IgD-negative memory B cell (primary cell): ENCODE measurements at regions not wholly inside any gene's neighbourhood (a gene's known extent, or its start where the extent isn't known, plus 50 kb on each side); places are given as distances from the start of the nearest gene placed in this dataset.

Source experiments
- H3K27ac Mint-ChIP-seq, 3 donors: one replicate each; pipeline ENCODE4 v1.8.0; 2020 to 2022; ENCODE audit warnings: mild to moderate bottlenecking in 3 of 3, mixed read lengths in 3 of 3, moderate library complexity in 1 of 3
- H3K27me3 Mint-ChIP-seq: one replicate; pipeline ENCODE4 v1.8.0; 2021; ENCODE audit warnings: mixed read lengths
- H3K36me3 Mint-ChIP-seq: one replicate; pipeline ENCODE4 v1.8.0; 2020; ENCODE audit warnings: mild to moderate bottlenecking, mixed read lengths
- H3K4me1 Mint-ChIP-seq, 3 donors: one replicate each; pipeline ENCODE4 v1.8.0; 2020 to 2022; ENCODE audit warnings: mixed read lengths in 3 of 3, mild to moderate bottlenecking in 1 of 3
- H3K4me3 Mint-ChIP-seq, 4 donors: one replicate each; pipeline ENCODE4 v1.8.0; 2020 to 2022; ENCODE audit warnings: mild to moderate bottlenecking in 4 of 4, mixed read lengths in 4 of 4, moderate library complexity in 3 of 4
- H3K9me3 Mint-ChIP-seq, 3 donors: one replicate each; pipeline ENCODE4 v1.8.0; 2020 to 2021; ENCODE audit warnings: mixed read lengths in 3 of 3, mild to moderate bottlenecking in 1 of 3

DNA sequence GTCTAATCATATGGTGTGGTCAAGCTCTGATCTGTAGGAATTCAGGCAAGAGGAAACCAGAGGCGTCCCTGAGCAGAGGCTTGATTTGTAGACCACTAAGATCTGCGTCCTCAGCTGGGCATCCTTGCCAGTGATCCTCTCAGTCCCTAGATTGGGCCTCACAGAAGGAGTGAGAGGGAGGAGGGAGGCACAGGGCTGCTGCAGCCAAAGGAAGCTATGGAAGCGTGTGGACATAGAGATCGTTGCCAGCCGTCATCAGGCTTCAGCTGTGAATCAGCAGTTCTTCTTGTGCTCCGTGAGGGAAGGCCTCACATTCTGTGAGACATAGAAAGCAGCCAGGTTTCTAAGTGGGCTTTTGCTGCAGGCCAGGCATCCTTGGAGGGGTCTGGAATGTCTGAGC lies 254.6 kb upstream of the KIRREL3 start:
- H3K4me1 Mint-ChIP-seq: no peaks in the 10 kb centered on the region
- H3K4me3 Mint-ChIP-seq: no peak overlapping the region
- no peaks in the 10 kb centered on the region for H3K27me3 Mint-ChIP-seq
- H3K36me3 Mint-ChIP-seq: no peaks in the 10 kb centered on the region
- H3K27ac Mint-ChIP-seq: no peak overlapping the region
- peaks cover 0 to 3% (median 0%) of the 10 kb centered on the region in 3 donors for H3K9me3 Mint-ChIP-seq

DNA sequence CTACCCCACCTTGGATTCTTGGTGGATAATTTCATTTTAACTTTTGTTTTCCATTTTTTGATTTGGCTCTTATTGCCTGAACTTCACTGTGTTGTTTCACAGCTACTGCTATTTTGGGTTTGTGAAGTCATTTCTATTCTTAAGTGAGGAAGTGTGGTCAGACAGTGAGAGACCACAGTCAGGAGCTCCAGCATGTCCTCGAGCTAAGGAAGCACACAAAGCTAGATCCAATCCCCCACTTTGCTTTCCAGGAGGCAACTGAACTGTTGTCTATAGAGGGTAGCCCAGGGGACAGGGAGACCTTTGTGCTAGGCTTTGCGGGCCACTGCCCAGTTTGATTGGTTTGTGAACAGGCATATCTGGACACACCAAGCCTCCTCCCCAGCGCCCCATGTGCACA lies 251.8 kb upstream of the KIRREL3 start:
- Mint-ChIP-seq H3K4me1 (no peaks in the 10 kb centered on the region), H3K27ac (no peak overlapping the region), H3K9me3 (peaks cover 0 to 3% (median 0%) of the 10 kb centered on the region in 3 donors), H3K36me3 (no peaks in the 10 kb centered on the region), H3K4me3 (no peak overlapping the region), H3K27me3 (no peaks in the 10 kb centered on the region)

DNA sequence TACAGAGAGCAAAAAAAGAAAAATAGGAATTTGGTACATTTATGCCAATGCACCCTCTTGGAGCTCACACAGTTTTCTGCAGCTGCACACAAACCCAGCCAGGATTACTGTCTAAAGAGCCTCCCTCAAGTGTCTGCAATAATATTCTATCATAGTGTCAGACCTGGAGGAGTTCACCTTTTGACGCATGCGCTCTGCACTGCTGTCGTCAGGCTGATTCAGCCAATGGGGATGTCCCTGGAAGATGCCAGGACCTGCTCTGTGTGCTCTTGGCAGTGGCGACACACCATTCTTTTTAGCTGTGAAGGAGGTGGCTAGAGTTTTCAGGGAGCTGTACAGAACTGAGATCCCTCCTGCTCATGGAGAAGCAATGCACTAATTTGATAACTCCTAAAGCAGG lies 249.0 kb upstream of the KIRREL3 start:
- H3K27ac Mint-ChIP-seq: no peak overlapping the region
- H3K4me1 Mint-ChIP-seq: no peaks in the 10 kb centered on the region
- H3K9me3 Mint-ChIP-seq: peaks cover 0 to 2% (median 0%) of the 10 kb centered on the region in 3 donors
- no peak overlapping the region for H3K4me3 Mint-ChIP-seq
- H3K27me3 Mint-ChIP-seq: peaks cover 1% of the 10 kb centered on the region
- no peaks in the 10 kb centered on the region for H3K36me3 Mint-ChIP-seq

DNA sequence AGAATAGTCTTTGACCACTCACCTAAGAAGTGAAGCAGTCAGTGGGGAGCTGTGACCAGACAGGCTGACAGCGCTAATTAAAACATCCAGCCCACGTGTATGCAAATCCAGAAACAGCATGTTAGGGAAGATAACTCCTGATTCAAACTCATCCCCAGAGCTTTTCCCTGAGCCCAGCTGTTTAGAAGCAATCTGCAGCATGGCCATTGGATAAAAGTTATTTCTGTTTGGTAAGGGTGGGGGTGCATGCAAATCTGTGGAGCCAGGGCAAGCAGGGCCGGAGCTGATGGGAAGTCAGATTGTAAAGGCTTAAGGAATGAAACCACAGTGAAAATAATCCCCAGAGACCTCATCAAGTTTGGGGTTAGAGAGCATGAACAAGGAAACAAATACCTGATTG lies 247.9 kb upstream of the KIRREL3 start:
- H3K4me3 Mint-ChIP-seq: no peak overlapping the region
- H3K36me3 Mint-ChIP-seq: no peaks in the 10 kb centered on the region
- H3K27me3 Mint-ChIP-seq: peaks cover 1% of the 10 kb centered on the region
- H3K9me3 Mint-ChIP-seq: peaks cover 0 to 2% (median 0%) of the 10 kb centered on the region in 3 donors
- H3K4me1 Mint-ChIP-seq: no peaks in the 10 kb centered on the region
- H3K27ac Mint-ChIP-seq: no peak overlapping the region

DNA sequence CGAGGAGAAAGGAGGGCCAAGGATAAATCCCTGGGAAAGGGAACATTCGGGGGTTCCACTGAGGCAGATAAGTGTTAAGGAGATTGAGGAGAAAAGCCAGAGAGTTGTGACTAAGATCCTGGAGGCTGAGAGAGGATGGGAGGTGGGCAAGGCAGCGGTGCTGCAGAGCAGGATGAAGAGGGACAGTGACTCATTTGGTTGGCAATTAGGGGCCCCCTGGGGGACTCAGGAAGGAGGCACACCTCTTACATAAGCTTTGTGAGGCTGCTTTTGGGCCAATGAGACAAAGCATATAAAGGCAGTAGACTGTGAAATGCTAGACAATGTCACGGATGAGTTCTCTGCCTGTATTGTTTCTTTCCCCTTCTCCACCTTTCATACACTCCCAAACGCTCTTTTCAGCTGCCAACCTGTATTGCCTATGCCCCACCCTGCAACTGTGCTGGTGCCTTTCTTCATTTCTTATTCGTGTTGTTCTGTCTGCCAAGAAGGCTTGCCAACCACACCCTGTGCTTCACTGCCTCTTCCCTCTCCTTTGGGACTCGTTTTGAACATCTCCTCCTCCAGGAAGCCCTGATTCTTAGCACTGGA lies 246.8 kb upstream of the KIRREL3 start:
- Mint-ChIP-seq H3K36me3 (no peaks in the 10 kb centered on the region), H3K4me3 (no peak overlapping the region), H3K27ac (no peak overlapping the region), H3K4me1 (no peaks in the 10 kb centered on the region), H3K9me3 (peaks cover 0 to 2% (median 0%) of the 10 kb centered on the region in 3 donors), H3K27me3 (peaks cover 1% of the 10 kb centered on the region)

DNA sequence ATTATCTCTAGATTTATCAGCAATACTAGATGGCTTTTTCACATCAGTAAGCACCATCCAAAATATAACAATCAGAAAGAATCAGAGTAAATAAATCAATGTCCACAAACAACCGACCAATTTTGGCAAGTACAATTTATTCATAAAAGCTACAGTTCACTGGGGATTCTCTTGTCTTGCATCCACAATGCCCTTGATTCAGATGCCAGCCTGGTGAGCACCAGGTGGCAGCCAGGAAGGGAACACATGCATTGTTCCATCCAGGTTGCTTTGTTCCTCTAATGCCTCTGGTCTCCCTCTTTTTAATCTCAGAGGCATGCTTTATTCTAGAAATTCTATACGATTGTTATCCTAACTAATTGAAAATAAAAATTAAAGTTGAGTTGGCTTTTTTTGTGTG lies 242.1 kb upstream of the KIRREL3 start:
- Mint-ChIP-seq H3K27me3 (peaks cover 1% of the 10 kb centered on the region), H3K4me1 (no peaks in the 10 kb centered on the region), H3K36me3 (no peaks in the 10 kb centered on the region), H3K27ac (no peak overlapping the region), H3K4me3 (no peak overlapping the region), H3K9me3 (peaks cover 0 to 2% (median 0%) of the 10 kb centered on the region in 3 donors)

DNA sequence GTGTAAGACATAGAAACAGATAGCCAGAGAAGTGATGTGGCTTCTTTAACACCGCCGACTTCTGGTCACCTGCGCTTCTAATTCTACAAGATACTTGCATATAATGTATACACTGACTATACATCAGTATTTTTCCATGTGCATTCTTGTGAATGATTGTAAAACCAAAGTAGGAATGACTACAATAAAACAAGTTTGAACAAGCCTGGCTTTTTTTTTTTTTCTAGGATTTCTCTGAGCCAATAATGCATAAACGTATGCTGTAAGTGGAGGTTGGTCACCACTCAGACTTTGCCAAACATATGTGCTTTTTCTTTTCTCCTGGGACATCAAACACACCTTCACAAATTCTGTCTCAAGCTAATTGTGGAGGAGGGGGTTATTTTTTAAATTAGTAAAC lies 237.8 kb upstream of the KIRREL3 start:
- Mint-ChIP-seq H3K4me3 (no peak overlapping the region), H3K4me1 (no peaks in the 10 kb centered on the region), H3K9me3 (no peaks in the 10 kb centered on the region), H3K27ac (no peak overlapping the region), H3K36me3 (no peaks in the 10 kb centered on the region), H3K27me3 (no peaks in the 10 kb centered on the region)

DNA sequence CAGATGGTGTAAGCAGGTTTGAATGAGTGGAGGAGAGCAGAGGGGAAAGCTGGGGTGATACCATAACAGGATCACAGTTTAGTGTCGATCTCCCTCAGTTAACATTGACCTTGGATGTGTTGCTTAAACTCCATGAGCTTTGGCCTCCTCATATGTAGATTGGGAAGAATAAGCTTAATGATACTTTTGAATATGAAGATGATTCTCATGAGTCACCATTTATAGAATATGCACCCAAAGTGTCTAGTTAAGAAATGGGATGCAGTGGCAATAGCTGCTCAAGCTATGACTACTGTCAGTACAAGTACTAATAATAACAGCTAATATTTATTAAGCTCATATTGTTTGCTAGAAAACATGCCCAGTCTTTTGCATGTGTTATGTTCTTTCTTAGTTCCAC lies 236.2 kb upstream of the KIRREL3 start:
- Mint-ChIP-seq H3K27me3 (no peaks in the 10 kb centered on the region), H3K4me1 (no peaks in the 10 kb centered on the region), H3K27ac (no peak overlapping the region), H3K9me3 (no peaks in the 10 kb centered on the region), H3K4me3 (no peak overlapping the region), H3K36me3 (no peaks in the 10 kb centered on the region)

DNA sequence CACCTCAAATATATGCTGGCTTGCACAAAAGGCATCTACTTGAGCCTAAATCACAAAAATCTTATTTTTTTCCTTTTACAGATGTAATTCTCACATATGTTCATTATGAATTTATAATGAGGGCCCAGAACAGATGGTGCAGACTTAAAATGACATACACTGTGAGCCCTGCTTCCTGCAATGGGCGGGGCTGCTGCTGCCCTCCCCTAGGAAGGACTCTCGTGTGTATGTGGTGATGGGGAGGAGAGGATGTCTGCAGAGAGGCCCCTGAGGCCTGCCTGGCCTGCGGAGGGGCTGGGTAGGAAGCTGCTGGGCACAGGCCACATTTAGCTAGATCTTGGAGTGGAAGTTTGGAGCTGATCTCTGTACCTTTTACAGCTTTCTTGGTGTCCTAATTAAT lies 233.4 kb upstream of the KIRREL3 start:
- no peaks in the 10 kb centered on the region for H3K36me3 Mint-ChIP-seq
- no peaks in the 10 kb centered on the region for H3K4me1 Mint-ChIP-seq
- H3K4me3 Mint-ChIP-seq: no peak overlapping the region
- peaks cover 0 to 1% (median 0%) of the 10 kb centered on the region in 3 donors for H3K9me3 Mint-ChIP-seq
- H3K27me3 Mint-ChIP-seq: peaks cover 1% of the 10 kb centered on the region
- no peak overlapping the region for H3K27ac Mint-ChIP-seq

DNA sequence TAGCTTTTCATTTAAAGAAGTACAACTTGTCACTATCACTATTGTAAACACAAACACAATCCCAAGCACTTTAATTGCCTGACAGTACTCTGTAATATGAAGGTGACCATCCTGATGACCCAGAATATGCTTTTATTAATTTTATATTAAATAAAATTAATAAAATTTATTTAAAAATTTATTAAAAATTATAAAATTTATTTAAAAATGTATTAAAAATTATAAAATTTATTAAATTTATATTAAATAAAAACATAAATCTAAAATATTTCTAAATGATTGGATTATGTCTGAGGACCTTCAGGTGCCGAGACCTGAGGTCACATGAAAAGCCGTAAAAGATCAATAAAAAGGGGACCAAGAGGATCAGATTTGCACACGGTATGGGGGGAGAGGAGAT lies 229.8 kb upstream of the KIRREL3 start:
- H3K4me1 Mint-ChIP-seq: no peaks in the 10 kb centered on the region
- H3K27ac Mint-ChIP-seq: no peak overlapping the region
- no peaks in the 10 kb centered on the region for H3K36me3 Mint-ChIP-seq
- H3K9me3 Mint-ChIP-seq: peaks cover 0 to 8% (median 0%) of the 10 kb centered on the region in 3 donors
- H3K4me3 Mint-ChIP-seq: no peak overlapping the region
- H3K27me3 Mint-ChIP-seq: peaks cover 1% of the 10 kb centered on the region

DNA sequence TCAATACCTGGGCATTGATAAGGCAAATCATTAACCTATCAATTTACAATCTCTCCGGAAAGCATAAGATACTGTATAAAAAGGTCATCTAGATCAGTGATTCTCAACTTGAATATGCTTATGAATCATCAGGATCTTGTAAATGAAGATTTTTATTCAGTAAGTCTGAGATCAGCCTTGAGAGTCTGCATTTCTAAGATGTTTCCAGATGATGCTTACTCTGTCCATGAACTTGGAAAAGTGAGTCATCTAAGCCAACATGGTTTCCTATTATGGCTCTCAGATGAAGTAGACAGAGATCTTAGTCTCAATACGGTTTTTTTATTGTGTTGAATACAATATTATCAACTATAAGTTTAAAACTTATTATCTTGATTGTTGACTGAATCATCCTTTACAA lies 226.4 kb upstream of the KIRREL3 start:
- Mint-ChIP-seq H3K27me3 (peaks cover 1% of the 10 kb centered on the region), H3K4me3 (no peak overlapping the region), H3K36me3 (no peaks in the 10 kb centered on the region), H3K27ac (no peak overlapping the region), H3K4me1 (no peaks in the 10 kb centered on the region), H3K9me3 (peaks cover 0 to 8% (median 5%) of the 10 kb centered on the region in 3 donors)

DNA sequence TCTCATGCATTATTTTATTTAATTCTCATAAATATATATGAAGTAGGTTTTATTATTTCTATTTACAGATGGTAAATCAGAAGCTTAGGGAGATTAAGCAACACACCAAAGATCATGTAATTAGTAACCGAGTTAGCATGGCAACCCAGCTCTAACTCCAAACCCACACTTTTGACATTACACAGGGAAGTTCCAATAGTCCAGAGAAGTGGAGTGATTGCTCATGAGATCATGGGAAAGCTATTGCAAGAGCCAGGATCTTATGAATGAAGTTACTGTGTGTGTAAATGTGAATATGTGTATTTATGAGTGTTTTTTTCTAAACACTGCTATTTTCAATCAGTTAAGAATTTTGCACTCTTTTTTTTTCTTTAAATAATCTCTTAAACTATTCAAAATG lies 225.8 kb upstream of the KIRREL3 start:
- no peaks in the 10 kb centered on the region for H3K36me3 Mint-ChIP-seq
- H3K4me3 Mint-ChIP-seq: no peak overlapping the region
- peaks cover 0 to 8% (median 5%) of the 10 kb centered on the region in 3 donors for H3K9me3 Mint-ChIP-seq
- H3K27ac Mint-ChIP-seq: no peak overlapping the region
- peaks cover 1% of the 10 kb centered on the region for H3K27me3 Mint-ChIP-seq
- H3K4me1 Mint-ChIP-seq: no peaks in the 10 kb centered on the region

DNA sequence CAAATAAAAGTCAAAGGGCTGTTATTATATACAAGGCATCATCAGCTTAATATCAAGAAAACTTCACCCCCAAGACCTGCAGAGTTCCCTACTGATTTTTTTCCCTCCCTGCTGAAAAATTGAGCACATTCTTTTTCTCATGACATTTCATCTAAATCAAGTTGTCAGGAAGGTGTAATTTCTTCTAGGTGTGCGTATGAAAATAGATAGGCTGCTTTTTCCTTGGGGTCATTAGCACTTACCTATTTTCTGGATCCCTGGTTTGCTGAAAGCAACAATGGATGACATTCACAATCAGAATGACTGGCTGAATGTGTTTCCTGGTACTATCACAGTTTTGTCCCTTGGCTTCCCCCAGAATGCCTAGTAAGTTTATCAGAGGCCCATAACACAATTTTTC lies 225.0 kb upstream of the KIRREL3 start:
- H3K4me1 Mint-ChIP-seq: no peaks in the 10 kb centered on the region
- peaks cover 1% of the 10 kb centered on the region for H3K27me3 Mint-ChIP-seq
- no peaks in the 10 kb centered on the region for H3K36me3 Mint-ChIP-seq
- no peak overlapping the region for H3K27ac Mint-ChIP-seq
- H3K9me3 Mint-ChIP-seq: peaks cover 0 to 8% (median 5%) of the 10 kb centered on the region in 3 donors
- no peak overlapping the region for H3K4me3 Mint-ChIP-seq

DNA sequence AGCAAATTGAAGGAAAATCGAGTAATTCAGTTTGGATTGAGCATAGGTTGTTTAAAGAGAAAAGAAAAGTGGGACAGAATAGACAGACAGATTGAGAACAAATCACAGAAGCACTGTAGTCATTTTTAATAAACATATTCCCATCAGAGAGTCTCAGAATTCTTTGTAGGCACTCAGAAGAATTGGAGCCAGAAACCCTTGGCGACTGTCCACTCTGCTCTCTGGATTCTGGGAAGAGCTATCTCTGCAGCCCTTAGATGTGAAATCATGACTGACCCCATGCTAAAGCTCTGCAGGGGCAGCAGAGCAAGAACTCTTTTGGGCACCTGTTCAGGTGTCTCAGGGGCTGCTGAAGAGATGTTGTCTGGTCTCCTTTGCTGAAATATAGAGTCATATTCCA lies 223.7 kb upstream of the KIRREL3 start:
- H3K9me3 Mint-ChIP-seq: peaks cover 0 to 6% (median 5%) of the 10 kb centered on the region in 3 donors
- H3K27ac Mint-ChIP-seq: no peak overlapping the region
- H3K4me3 Mint-ChIP-seq: no peak overlapping the region
- no peaks in the 10 kb centered on the region for H3K27me3 Mint-ChIP-seq
- H3K36me3 Mint-ChIP-seq: no peaks in the 10 kb centered on the region
- H3K4me1 Mint-ChIP-seq: no peaks in the 10 kb centered on the region

DNA sequence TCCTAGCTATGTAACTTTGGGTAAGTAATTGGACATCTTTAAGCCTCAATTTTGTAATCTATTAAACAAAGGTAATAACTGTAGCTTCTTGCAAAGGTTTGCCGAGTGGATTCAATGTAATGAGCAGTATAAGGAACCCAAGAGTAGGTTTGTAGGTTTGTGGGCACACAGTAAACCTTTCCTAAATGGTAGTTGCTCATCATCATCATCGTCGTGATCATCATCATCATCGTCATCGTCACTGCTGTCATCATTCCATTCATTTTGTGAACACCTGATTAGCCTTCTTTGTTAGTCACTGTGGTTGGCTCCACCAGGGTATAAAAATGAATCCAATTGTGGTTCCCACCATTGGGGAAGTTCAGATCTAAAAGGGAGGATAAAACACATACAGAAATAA lies 223.1 kb upstream of the KIRREL3 start:
- H3K27me3 Mint-ChIP-seq: no peaks in the 10 kb centered on the region
- no peak overlapping the region for H3K27ac Mint-ChIP-seq
- no peaks in the 10 kb centered on the region for H3K4me1 Mint-ChIP-seq
- H3K4me3 Mint-ChIP-seq: no peak overlapping the region
- H3K9me3 Mint-ChIP-seq: peaks cover 0 to 5% (median 3%) of the 10 kb centered on the region in 3 donors
- no peaks in the 10 kb centered on the region for H3K36me3 Mint-ChIP-seq

DNA sequence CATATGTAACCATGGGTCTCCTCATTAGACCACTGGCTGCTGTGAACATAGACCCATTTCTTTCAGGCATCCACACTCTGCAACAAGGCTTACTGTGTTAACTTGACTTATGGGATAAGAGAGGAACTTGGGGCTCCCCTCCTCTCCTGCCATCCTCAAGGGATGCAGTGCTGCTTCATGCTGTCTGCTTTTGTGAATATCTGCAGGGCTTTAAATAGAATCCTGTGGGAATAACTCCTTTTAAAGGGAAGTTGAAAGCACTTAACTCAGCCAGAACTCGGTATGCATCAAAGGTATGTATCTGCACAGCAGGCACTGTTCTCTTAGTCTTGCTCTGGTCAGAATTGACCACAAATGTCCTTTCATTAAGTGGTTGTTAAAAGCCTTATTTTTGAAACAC lies 222.5 kb upstream of the KIRREL3 start:
- Mint-ChIP-seq H3K4me3 (no peak overlapping the region), H3K36me3 (no peaks in the 10 kb centered on the region), H3K4me1 (no peaks in the 10 kb centered on the region), H3K27ac (no peak overlapping the region), H3K27me3 (no peaks in the 10 kb centered on the region), H3K9me3 (peaks cover 0 to 5% (median 0%) of the 10 kb centered on the region in 3 donors)
